ENCODE measurements at regions not wholly inside any gene's neighbourhood (a gene's known extent, or its start where the extent isn't known, plus 50 kb on each side); places are given as distances from the start of the nearest gene placed in this dataset.

GRCh38 chr14:85214471-85214870, 315.5 kb upstream of the FLRT2 start:
- WGBS, 2 donors, result 68 to 74% methylated on average over 4 of the region's 4 CpGs
- Histone ChIP-seq H3K27ac (ENCODE audit: low read depth in 1 of 2, low read length in 1 of 2) (no peak overlapping the region), H3K9me3 (ENCODE audit: control insufficient read depth in 4 of 4, insufficient read depth in 3 of 4, low read length in 3 of 4) (peaks cover 0 to 2% (median under 1%) of the 10 kb centered on the region in 4 donors), H3K36me3 (ENCODE audit: control insufficient read depth in 4 of 4, insufficient read depth in 4 of 4, low read length in 4 of 4) (no peaks in the 10 kb centered on the region), H3K4me3 (no peak overlapping the region), H3K27me3 (ENCODE audit: control insufficient read depth in 3 of 3, insufficient read depth in 3 of 3, low read length in 2 of 3) (no peaks in the 10 kb centered on the region), H3K4me1 (ENCODE audit: control insufficient read depth in 5 of 5, insufficient read depth in 5 of 5, low read length in 5 of 5) (no peaks in the 10 kb centered on the region), H3K9ac (ENCODE audit: insufficient read depth in 1 of 2, low read length in 2 of 2) (no peak overlapping the region)
- no peak for DNase-seq
- no peak for ATAC-seq (ENCODE audit: insufficient read depth, low FRiP score)
- no peak for TF ChIP-seq CTCF (IDR thresholded peaks at IDR 0.05; ENCODE audit: control extremely low read depth, extremely low read depth)

GRCh38 chr14:85217412-85217811, 312.5 kb upstream of the FLRT2 start:
- Histone ChIP-seq H3K9ac (ENCODE audit: insufficient read depth in 1 of 2, low read length in 2 of 2) (no peak overlapping the region), H3K36me3 (ENCODE audit: control insufficient read depth in 4 of 4, insufficient read depth in 4 of 4, low read length in 4 of 4) (no peaks in the 10 kb centered on the region), H3K27ac (ENCODE audit: low read depth in 1 of 2, low read length in 1 of 2) (no peak overlapping the region), H3K9me3 (ENCODE audit: control insufficient read depth in 4 of 4, insufficient read depth in 3 of 4, low read length in 3 of 4) (peaks cover 0 to 2% (median 0%) of the 10 kb centered on the region in 4 donors), H3K4me1 (ENCODE audit: control insufficient read depth in 5 of 5, insufficient read depth in 5 of 5, low read length in 5 of 5) (no peaks in the 10 kb centered on the region), H3K4me3 (no peak overlapping the region), H3K27me3 (ENCODE audit: control insufficient read depth in 3 of 3, insufficient read depth in 3 of 3, low read length in 2 of 3) (no peaks in the 10 kb centered on the region)
- WGBS, 2 donors, result 90 to 91% methylated on average over 1 of the region's 1 CpG
- ATAC-seq (ENCODE audit: insufficient read depth, low FRiP score), result no peak
- TF ChIP-seq CTCF (IDR thresholded peaks at IDR 0.05; ENCODE audit: control extremely low read depth, extremely low read depth), result no peak
- no peak for DNase-seq

GRCh38 chr14:85218982-85219381, 311.0 kb upstream of the FLRT2 start:
- Histone ChIP-seq H3K4me1 (ENCODE audit: control insufficient read depth in 5 of 5, insufficient read depth in 5 of 5, low read length in 5 of 5) (no peaks in the 10 kb centered on the region), H3K4me3 (no peak overlapping the region), H3K36me3 (ENCODE audit: control insufficient read depth in 4 of 4, insufficient read depth in 4 of 4, low read length in 4 of 4) (no peaks in the 10 kb centered on the region), H3K9me3 (ENCODE audit: control insufficient read depth in 4 of 4, insufficient read depth in 3 of 4, low read length in 3 of 4) (no peaks in the 10 kb centered on the region), H3K27me3 (ENCODE audit: control insufficient read depth in 3 of 3, insufficient read depth in 3 of 3, low read length in 2 of 3) (no peaks in the 10 kb centered on the region), H3K27ac (ENCODE audit: low read depth in 1 of 2, low read length in 1 of 2) (no peak overlapping the region), H3K9ac (ENCODE audit: insufficient read depth in 1 of 2, low read length in 2 of 2) (no peak overlapping the region)
- no peak for DNase-seq
- no peak for TF ChIP-seq CTCF (IDR thresholded peaks at IDR 0.05; ENCODE audit: control extremely low read depth, extremely low read depth)
- no peak for ATAC-seq (ENCODE audit: insufficient read depth, low FRiP score)

GRCh38 chr14:85221832-85222231, 308.1 kb upstream of the FLRT2 start:
- 71 to 84% methylated on average over 3 of the region's 3 CpGs for whole genome bisulfite sequencing, 2 donors
- no peak for ATAC-seq (ENCODE audit: insufficient read depth, low FRiP score)
- Histone ChIP-seq H3K27ac (ENCODE audit: low read depth in 1 of 2, low read length in 1 of 2) (no peak overlapping the region), H3K4me1 (ENCODE audit: control insufficient read depth in 5 of 5, insufficient read depth in 5 of 5, low read length in 5 of 5) (peaks cover 0 to 6% (median 0%) of the 10 kb centered on the region in 5 donors), H3K9me3 (ENCODE audit: control insufficient read depth in 4 of 4, insufficient read depth in 3 of 4, low read length in 3 of 4) (no peaks in the 10 kb centered on the region), H3K9ac (ENCODE audit: insufficient read depth in 1 of 2, low read length in 2 of 2) (no peak overlapping the region), H3K4me3 (no peak overlapping the region), H3K27me3 (ENCODE audit: control insufficient read depth in 3 of 3, insufficient read depth in 3 of 3, low read length in 2 of 3) (no peaks in the 10 kb centered on the region), H3K36me3 (ENCODE audit: control insufficient read depth in 4 of 4, insufficient read depth in 4 of 4, low read length in 4 of 4) (no peaks in the 10 kb centered on the region)
- DNase-seq, result no peak
- no peak for TF ChIP-seq CTCF (IDR thresholded peaks at IDR 0.05; ENCODE audit: control extremely low read depth, extremely low read depth)
